K562 (cell line): ENCODE measurements at regions not wholly inside any gene's neighbourhood (a gene's known extent, or its start where the extent isn't known, plus 50 kb on each side); places are given as distances from the start of the nearest gene placed in this dataset.

Experiments used
- ATAC-seq: fragments of 200-7000 bp; cut with Tn5 transposase; 3 replicates; pipeline ENCODE4 v1.9.1; 2020; ENCODE audit warnings: moderate library complexity
- BruUV-seq: library from RNA; stranded (reverse); fragments of 400-500 nt; replicated peaks from 2 replicates; lab custom pipeline; 2021; lab: Mats Ljungman, UMichigan
- CTCF ChIA-PET: fragments of 300-600 bp; formaldehyde crosslinking; extraction: SDS; loops from one replicate; lab custom pipeline; 2021; ENCODE audit warnings: low intra/inter-chr PET ratio; lab: Yijun Ruan, JAX
- POLR2A ChIA-PET: fragments of 300-600, 350-650 bp; sonication (Branson Sonifier 250); formaldehyde crosslinking; extraction: SDS; loops from one replicate; lab custom pipeline; 2021; ENCODE audit warnings: antibody characterized with exemption, inconsistent platforms; lab: Yijun Ruan, JAX
- DNase-seq, 4 experiments: peaks; one replicate each; pipeline versions ENCODE4 v3.0.0 to v3.0.0-alpha.2; 2011 to 2018; ENCODE audit warnings: low spot score in 3 of 4, mixed read lengths in 3 of 4; ENCODE audit errors: extremely low read depth in 1 of 4
- FAIRE-seq: peaks from 2 replicates; lab custom pipeline; 2011; peaks lifted over from hg19 to GRCh38; lab: Jason Lieb, UNC
- H2AFZ ChIP-seq: 2 replicates; pipeline ENCODE4 v1.6.0; 2011; ENCODE audit warnings: low read depth, low read length, control low read depth, inconsistent platforms
- H3K27ac ChIP-seq: fragments of 200-600 bp; 3 replicates; pipeline ENCODE4 v1.8.0; 2011; ENCODE audit warnings: low read depth, mild to moderate bottlenecking, control low read depth, inconsistent platforms, low read length, moderate library complexity, mixed read lengths; ENCODE audit errors: extremely low read depth
- H3K27me3 ChIP-seq, 2 experiments: fragments of 300-600 bp in 1 of 2; 2 replicates in 1 of 2; 3 replicates in 1 of 2; pipeline versions ENCODE4 v1.6.0 to v1.8.0; 2011; ENCODE audit warnings: inconsistent platforms in 2 of 2, low read length in 2 of 2, mild to moderate bottlenecking in 1 of 2, mixed read lengths in 1 of 2, moderate library complexity in 1 of 2; ENCODE audit not compliant: control insufficient read depth in 2 of 2, insufficient read depth in 2 of 2
- H3K36me3 ChIP-seq: fragments of 300-600 bp; 3 replicates; pipeline ENCODE4 v1.8.0; 2011; ENCODE audit warnings: mild to moderate bottlenecking, low read length, inconsistent platforms; ENCODE audit not compliant: control insufficient read depth, insufficient read depth
- H3K4me1 ChIP-seq, 2 experiments: fragments of 200-600 bp in 1 of 2; replicated peaks in 1 of 2; 2 replicates in 1 of 2; 3 replicates in 1 of 2; pipeline versions ENCODE4 v1.5.1 to v1.8.0; 2011; ENCODE audit warnings: inconsistent platforms in 2 of 2, low read length in 2 of 2, mild to moderate bottlenecking in 1 of 2, mixed read lengths in 1 of 2, moderate library complexity in 1 of 2; ENCODE audit not compliant: control insufficient read depth in 2 of 2, insufficient read depth in 2 of 2
- H3K4me2 ChIP-seq: 2 replicates; pipeline ENCODE4 v1.6.1; 2011; ENCODE audit warnings: low read length, control low read depth, inconsistent platforms, mixed read lengths; ENCODE audit not compliant: insufficient read depth
- H3K4me3 ChIP-seq: fragments of 200-600 bp; sonication (generic), shearing (Covaris generic); 2 replicates; pipeline ENCODE4 v1.5.1; 2016; ENCODE audit warnings: control low read depth, inconsistent platforms
- H3K79me2 ChIP-seq: fragments of 200-600 bp; 3 replicates; pipeline ENCODE4 v1.8.0; 2011; ENCODE audit warnings: low read length, inconsistent platforms; ENCODE audit not compliant: control insufficient read depth, insufficient read depth
- H3K9ac ChIP-seq, 2 experiments: 2 replicates each; pipeline versions ENCODE4 v1.6.0 to v1.6.1; 2011; ENCODE audit warnings: low read depth in 2 of 2, low read length in 2 of 2, control low read depth in 1 of 2, inconsistent platforms in 1 of 2, mild to moderate bottlenecking in 1 of 2, mixed read lengths in 1 of 2; ENCODE audit not compliant: insufficient read depth in 1 of 2
- H3K9me1 ChIP-seq: one replicate; pipeline ENCODE4 v1.6.0; 2011; ENCODE audit warnings: inconsistent platforms, mild to moderate bottlenecking, low read length, moderate library complexity; ENCODE audit not compliant: control insufficient read depth, insufficient read depth
- H3K9me3 ChIP-seq: replicated peaks from 2 replicates; pipeline ENCODE4 v1.5.1; 2011; ENCODE audit warnings: low read depth, low read length, inconsistent platforms; ENCODE audit not compliant: control insufficient read depth, insufficient read depth
- H4K20me1 ChIP-seq: replicated peaks from 2 replicates; pipeline ENCODE4 v1.6.1; 2011; ENCODE audit warnings: low read length, inconsistent platforms, mixed read lengths; ENCODE audit not compliant: control insufficient read depth, insufficient read depth
- BCOR ChIP-seq: fragments of 450-650 bp; IDR thresholded peaks from 2 replicates; pipeline ENCODE4 v1.6.1; 2016
- EHMT2 ChIP-seq: fragments of 450-650 bp; IDR thresholded peaks from 2 replicates; pipeline ENCODE4 v1.6.1; 2018; ENCODE audit warnings: antibody characterized with exemption
- NCOA2 ChIP-seq, 2 experiments: fragments of 450-650 bp; IDR thresholded peaks; 2 replicates each; pipeline ENCODE4 v1.6.1; 2018; ENCODE audit warnings: mild to moderate bottlenecking in 2 of 2, moderate library complexity in 1 of 2; ENCODE audit not compliant: partially characterized antibody in 2 of 2
- NELFE ChIP-seq: IDR thresholded peaks from 2 replicates; pipeline ENCODE4 v1.6.1; 2011; ENCODE audit warnings: mild to moderate bottlenecking; ENCODE audit not compliant: insufficient read depth, insufficient read length
- XRCC5 ChIP-seq: fragments of 200-400 bp; formaldehyde crosslinking; IDR thresholded peaks from 2 replicates; pipeline ENCODE4 v1.6.1; 2017; ENCODE audit warnings: low read depth, mild to moderate bottlenecking, low read length
- WGBS: fragments of 100-300 bp; shearing (Covaris generic); methylation state at CpG from one replicate; pipeline ENCODE4 v1.1.6; 2016; ENCODE audit warnings: low coverage, mixed read lengths; ENCODE audit not compliant: insufficient coverage; ENCODE audit errors: missing lambda C conversion rate; 5-methylcytosine and 5-hydroxymethylcytosine counted together
- in situ Hi-C: fragments of 300-500 bp; cut with MboI; formaldehyde crosslinking; loops from 4 replicates; pipeline ENCODE4 v1.15.0; 2018; ENCODE audit warnings: inconsistent platforms, mixed read lengths
- intact Hi-C: fragments of 100-400 bp; cut with micrococcal nuclease; formaldehyde crosslinking; loops from 2 replicates; pipeline ENCODE4 v1.14.2; 2022
- TF ChIP-seq, protein P1 (sequence below): sonication (generic); formaldehyde crosslinking; IDR thresholded peaks from 2 replicates; pipeline ENCODE4 v1.8.0; 2022; ENCODE audit warnings: mild to moderate bottlenecking, missing genetic modification reagents, borderline replicate concordance
- TF ChIP-seq, protein P2 (sequence below): fragments of 450-650 bp; formaldehyde crosslinking; IDR thresholded peaks from 2 replicates; pipeline ENCODE4 v1.4.0; 2022; ENCODE audit warnings: missing genetic modification characterization
- TF ChIP-seq, protein P3 (sequence below): fragments of 450-650 bp; IDR thresholded peaks from 2 replicates; pipeline ENCODE4 v1.6.1; 2018; ENCODE audit warnings: mild to moderate bottlenecking, low read depth; ENCODE audit not compliant: partially characterized antibody
- TF ChIP-seq, protein P4 (sequence below), 3 experiments: fragments of 200-800 bp in 1 of 3; fragments of 250-450 bp in 1 of 3; fragments of 450-650 bp in 1 of 3; sonication (Bioruptor Pico) in 1 of 3; sonication (Bioruptor generic) in 1 of 3; formaldehyde crosslinking in 1 of 3; IDR thresholded peaks; 2 replicates each; pipeline versions ENCODE4 v1.6.1 to v1.8.0; 2016 to 2022; ENCODE audit warnings: mild to moderate bottlenecking in 2 of 3, missing genetic modification characterization in 2 of 3, missing compliant biosample characterization in 1 of 3, moderate library complexity in 1 of 3

DNA sequence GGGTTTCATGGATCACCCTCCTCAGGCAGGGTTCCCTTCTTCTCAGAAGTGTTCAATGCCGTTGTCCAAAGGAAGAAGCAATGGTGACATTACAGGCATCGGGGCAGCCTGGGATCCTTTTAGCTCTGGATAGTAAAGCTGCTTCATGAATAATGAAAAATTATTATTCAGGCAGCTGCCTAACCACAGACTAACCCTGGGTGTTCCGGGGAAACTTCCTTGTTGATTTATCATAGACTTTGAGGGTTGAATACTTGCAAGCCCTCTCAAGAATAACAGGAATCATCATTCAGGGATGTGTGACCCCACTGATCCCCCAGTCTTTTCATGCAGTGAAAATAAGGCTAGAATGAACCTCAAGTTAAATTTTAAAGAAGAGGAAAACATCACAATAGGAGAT is 419.4 kb downstream of the MEIS1 start:
- TF ChIP-seq XRCC5 (no peak), NCOA2 (IDR thresholded peaks at IDR 0.05; ENCODE audit: partially characterized antibody in 2 of 2) (no peak), EHMT2 (no peak), BCOR (no peak), NELFE (no peak)
- TF ChIP-seq, protein P1, sequence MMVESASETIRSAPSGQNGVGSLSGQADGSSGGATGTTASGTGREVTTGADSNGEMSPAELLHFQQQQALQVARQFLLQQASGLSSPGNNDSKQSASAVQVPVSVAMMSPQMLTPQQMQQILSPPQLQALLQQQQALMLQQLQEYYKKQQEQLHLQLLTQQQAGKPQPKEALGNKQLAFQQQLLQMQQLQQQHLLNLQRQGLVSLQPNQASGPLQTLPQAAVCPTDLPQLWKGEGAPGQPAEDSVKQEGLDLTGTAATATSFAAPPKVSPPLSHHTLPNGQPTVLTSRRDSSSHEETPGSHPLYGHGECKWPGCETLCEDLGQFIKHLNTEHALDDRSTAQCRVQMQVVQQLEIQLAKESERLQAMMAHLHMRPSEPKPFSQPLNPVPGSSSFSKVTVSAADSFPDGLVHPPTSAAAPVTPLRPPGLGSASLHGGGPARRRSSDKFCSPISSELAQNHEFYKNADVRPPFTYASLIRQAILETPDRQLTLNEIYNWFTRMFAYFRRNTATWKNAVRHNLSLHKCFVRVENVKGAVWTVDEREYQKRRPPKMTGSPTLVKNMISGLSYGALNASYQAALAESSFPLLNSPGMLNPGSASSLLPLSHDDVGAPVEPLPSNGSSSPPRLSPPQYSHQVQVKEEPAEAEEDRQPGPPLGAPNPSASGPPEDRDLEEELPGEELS (CRISPR knock-in tag) = no peak
- TF ChIP-seq, protein P2, sequence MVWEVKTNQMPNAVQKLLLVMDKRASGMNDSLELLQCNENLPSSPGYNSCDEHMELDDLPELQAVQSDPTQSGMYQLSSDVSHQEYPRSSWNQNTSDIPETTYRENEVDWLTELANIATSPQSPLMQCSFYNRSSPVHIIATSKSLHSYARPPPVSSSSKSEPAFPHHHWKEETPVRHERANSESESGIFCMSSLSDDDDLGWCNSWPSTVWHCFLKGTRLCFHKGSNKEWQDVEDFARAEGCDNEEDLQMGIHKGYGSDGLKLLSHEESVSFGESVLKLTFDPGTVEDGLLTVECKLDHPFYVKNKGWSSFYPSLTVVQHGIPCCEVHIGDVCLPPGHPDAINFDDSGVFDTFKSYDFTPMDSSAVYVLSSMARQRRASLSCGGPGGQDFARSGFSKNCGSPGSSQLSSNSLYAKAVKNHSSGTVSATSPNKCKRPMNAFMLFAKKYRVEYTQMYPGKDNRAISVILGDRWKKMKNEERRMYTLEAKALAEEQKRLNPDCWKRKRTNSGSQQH (CRISPR knock-in tag) = no peak
- TF ChIP-seq, protein P3, sequence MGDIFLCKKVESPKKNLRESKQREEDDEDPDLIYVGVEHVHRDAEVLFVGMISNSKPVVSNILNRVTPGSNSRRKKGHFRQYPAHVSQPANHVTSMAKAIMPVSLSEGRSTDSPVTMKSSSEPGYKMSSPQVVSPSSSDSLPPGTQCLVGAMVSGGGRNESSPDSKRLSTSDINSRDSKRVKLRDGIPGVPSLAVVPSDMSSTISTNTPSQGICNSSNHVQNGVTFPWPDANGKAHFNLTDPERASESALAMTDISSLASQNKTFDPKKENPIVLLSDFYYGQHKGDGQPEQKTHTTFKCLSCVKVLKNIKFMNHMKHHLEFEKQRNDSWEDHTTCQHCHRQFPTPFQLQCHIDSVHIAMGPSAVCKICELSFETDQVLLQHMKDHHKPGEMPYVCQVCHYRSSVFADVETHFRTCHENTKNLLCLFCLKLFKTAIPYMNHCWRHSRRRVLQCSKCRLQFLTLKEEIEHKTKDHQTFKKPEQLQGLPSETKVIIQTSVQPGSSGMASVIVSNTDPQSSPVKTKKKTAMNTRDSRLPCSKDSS = no peak
- TF ChIP-seq, protein P4, sequence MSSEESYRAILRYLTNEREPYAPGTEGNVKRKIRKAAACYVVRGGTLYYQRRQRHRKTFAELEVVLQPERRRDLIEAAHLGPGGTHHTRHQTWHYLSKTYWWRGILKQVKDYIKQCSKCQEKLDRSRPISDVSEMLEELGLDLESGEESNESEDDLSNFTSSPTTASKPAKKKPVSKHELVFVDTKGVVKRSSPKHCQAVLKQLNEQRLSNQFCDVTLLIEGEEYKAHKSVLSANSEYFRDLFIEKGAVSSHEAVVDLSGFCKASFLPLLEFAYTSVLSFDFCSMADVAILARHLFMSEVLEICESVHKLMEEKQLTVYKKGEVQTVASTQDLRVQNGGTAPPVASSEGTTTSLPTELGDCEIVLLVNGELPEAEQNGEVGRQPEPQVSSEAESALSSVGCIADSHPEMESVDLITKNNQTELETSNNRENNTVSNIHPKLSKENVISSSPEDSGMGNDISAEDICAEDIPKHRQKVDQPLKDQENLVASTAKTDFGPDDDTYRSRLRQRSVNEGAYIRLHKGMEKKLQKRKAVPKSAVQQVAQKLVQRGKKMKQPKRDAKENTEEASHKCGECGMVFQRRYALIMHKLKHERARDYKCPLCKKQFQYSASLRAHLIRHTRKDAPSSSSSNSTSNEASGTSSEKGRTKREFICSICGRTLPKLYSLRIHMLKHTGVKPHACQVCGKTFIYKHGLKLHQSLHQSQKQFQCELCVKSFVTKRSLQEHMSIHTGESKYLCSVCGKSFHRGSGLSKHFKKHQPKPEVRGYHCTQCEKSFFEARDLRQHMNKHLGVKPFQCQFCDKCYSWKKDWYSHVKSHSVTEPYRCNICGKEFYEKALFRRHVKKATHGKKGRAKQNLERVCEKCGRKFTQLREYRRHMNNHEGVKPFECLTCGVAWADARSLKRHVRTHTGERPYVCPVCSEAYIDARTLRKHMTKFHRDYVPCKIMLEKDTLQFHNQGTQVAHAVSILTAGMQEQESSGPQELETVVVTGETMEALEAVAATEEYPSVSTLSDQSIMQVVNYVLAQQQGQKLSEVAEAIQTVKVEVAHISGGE (CRISPR knock-in tag; IDR thresholded peaks at IDR 0.05) = no peak
- Histone ChIP-seq H3K27me3 (no peaks in the 10 kb centered on the region), H3K4me3 (no peak overlapping the region), H3K27ac (no peak overlapping the region), H4K20me1 (no peaks in the 10 kb centered on the region), H2AFZ (no peak overlapping the region), H3K9ac (no peak overlapping the region), H3K79me2 (no peaks in the 10 kb centered on the region), H3K4me2 (no peak overlapping the region), H3K9me1 (no peaks in the 10 kb centered on the region), H3K4me1 (no peaks in the 10 kb centered on the region), H3K36me3 (no peaks in the 10 kb centered on the region), H3K9me3 (no peaks in the 10 kb centered on the region)
- intact Hi-C loops = no loop called here
- FAIRE-seq = no peak
- in situ Hi-C loops = no loop called here
- ChIA-PET CTCF (no interaction called here), POLR2A (no interaction called here)
- ATAC-seq = no peak
- DNase-seq = no peak
- 0% methylated on average over 3 of the region's 3 CpGs for WGBS
- no TSS peak for BruUV-seq
